ENCODE measurements at regions not wholly inside any gene's neighbourhood (a gene's known extent, or its start where the extent isn't known, plus 50 kb on each side); places are given as distances from the start of the nearest gene placed in this dataset.
A peak's percentile ranks its signal among the peaks of the same experiment; 100 is the strongest.

DNA sequence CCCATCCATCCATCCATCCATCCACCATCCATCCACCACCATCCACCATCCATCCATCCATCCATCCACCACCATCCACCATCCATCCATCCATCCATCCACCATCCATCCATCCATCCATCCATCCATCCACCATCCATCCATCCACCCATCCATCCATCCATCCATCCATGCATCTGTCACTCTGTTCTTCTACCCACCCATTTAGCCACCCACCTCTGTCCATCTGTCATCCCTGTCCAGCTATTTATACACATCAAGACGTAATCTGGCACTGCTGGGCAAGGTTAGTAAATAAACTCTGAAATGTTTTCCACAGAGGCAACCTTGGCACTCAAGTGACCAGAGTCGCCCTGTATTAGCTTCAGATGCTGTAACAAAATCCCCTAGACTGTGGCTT, 120.9 kb downstream of the RTP5 start:
- H3K4me1 Mint-ChIP-seq, result peaks cover 5 to 9% (median 6%) of the 10 kb centered on the region in 4 donors
- Histone ChIP-seq H3K27me3 (ENCODE audit: insufficient read depth, low read length) (no peaks in the 10 kb centered on the region), H3K9me3 (ENCODE audit: control insufficient read depth in 1 of 2, low read length in 2 of 2) (no peaks in the 10 kb centered on the region), H3K27ac (ENCODE audit: low read depth, low read length) (no peak overlapping the region), H3K4me3 (ENCODE audit: low read length in 2 of 2) (no peak overlapping the region), H3K4me1 (ENCODE audit: insufficient read depth, low read length) (peaks cover 7% of the 10 kb centered on the region), H3K36me3 (ENCODE audit: insufficient read depth, low read length) (no peaks in the 10 kb centered on the region)
- ChIA-PET POLR2A (ENCODE audit: partially characterized antibody) (no interaction called here), CTCF (ENCODE audit: partially characterized antibody) (no interaction called here)
- no peaks in the 10 kb centered on the region for H3K27me3 Mint-ChIP-seq
- no peaks in the 10 kb centered on the region for H3K36me3 Mint-ChIP-seq
- DNase-seq, result no peak
- intact Hi-C loops (cut with micrococcal nuclease), result no loop called here
- peak overlapping the region in 1 of 7 donors; percentile 51 for H3K27ac Mint-ChIP-seq
- no peaks in the 10 kb centered on the region for H3K9me3 Mint-ChIP-seq
- H3K4me3 Mint-ChIP-seq, result no peak overlapping the region

DNA sequence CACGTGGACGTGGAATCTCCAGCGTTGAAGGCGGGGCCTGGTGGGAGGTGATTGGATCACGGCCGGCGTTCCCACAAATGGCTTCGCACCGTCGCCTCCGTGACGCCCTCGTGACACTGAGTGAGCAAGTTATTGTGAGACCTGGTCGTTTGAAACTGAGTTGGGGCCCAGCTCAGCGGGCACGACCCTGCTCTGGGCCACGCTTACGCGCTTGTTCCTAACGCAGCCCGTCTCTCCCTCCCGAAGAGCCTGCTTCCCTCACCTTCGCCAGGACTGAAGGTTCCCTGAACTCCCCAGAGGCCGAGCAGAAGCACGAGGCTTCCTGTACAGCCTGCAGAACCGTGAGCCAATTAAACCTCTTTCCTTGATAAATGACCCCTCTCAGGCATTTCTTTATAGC, 121.8 kb downstream of the RTP5 start:
- H3K9me3 ChIP-seq (ENCODE audit: control insufficient read depth in 1 of 2, low read length in 2 of 2), result no peaks in the 10 kb centered on the region
- Mint-ChIP-seq H3K27me3 (no peaks in the 10 kb centered on the region), H3K9me3 (no peaks in the 10 kb centered on the region), H3K27ac (no peak overlapping the region), H3K36me3 (no peaks in the 10 kb centered on the region), H3K4me3 (no peak overlapping the region), H3K4me1 (peaks cover 0 to 2% (median under 1%) of the 10 kb centered on the region in 4 donors)
- CTCF ChIA-PET (ENCODE audit: partially characterized antibody), result no interaction called here
- H3K27me3 ChIP-seq (ENCODE audit: insufficient read depth, low read length), result no peaks in the 10 kb centered on the region
- H3K4me3 ChIP-seq (ENCODE audit: low read length in 2 of 2), result no peak overlapping the region
- H3K27ac ChIP-seq (ENCODE audit: low read depth, low read length), result no peak overlapping the region
- DNase-seq, result no peak
- intact Hi-C loops (cut with micrococcal nuclease), result no loop called here
- H3K4me1 ChIP-seq (ENCODE audit: insufficient read depth, low read length), result no peaks in the 10 kb centered on the region
- no peaks in the 10 kb centered on the region for H3K36me3 ChIP-seq (ENCODE audit: insufficient read depth, low read length)
- POLR2A ChIA-PET (ENCODE audit: partially characterized antibody), result no interaction called here

DNA sequence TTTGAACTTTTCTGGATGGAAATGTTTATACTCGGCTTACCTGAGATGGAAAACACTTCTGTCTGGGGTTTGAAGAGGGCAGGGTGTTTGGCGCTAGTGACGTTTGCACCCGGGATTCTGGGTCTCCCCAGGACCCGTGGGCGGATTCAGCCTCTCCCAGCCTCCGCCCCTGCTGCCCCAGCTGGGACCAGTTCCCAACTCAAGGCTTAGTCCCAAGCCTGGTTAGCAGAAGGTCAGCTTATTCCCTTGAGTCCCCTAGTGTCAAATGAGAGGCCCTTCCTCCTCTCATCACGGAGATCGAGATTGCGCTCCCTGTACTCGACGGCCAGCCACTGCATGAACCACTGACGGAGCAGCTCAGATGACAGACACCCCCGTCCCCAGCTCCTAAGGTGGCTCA, 123.2 kb downstream of the RTP5 start:
- no peaks in the 10 kb centered on the region for H3K4me1 Mint-ChIP-seq
- CTCF ChIA-PET (ENCODE audit: partially characterized antibody), result no interaction called here
- H3K27ac Mint-ChIP-seq, result no peak overlapping the region
- H3K9me3 ChIP-seq (ENCODE audit: control insufficient read depth in 1 of 2, low read length in 2 of 2), result no peaks in the 10 kb centered on the region
- peaks cover 0 to 8% of the 10 kb centered on the region in 2 donors for H3K36me3 Mint-ChIP-seq
- intact Hi-C loops (cut with micrococcal nuclease), result no loop called here
- no peaks in the 10 kb centered on the region for H3K4me1 ChIP-seq (ENCODE audit: insufficient read depth, low read length)
- no peak for DNase-seq
- H3K27me3 Mint-ChIP-seq, result no peaks in the 10 kb centered on the region
- no peak overlapping the region for H3K4me3 ChIP-seq (ENCODE audit: low read length in 2 of 2)
- POLR2A ChIA-PET (ENCODE audit: partially characterized antibody), result no interaction called here
- no peaks in the 10 kb centered on the region for H3K9me3 Mint-ChIP-seq
- no peak overlapping the region for H3K27ac ChIP-seq (ENCODE audit: low read depth, low read length)
- H3K4me3 Mint-ChIP-seq, result no peak overlapping the region
- no peaks in the 10 kb centered on the region for H3K36me3 ChIP-seq (ENCODE audit: insufficient read depth, low read length)
- no peaks in the 10 kb centered on the region for H3K27me3 ChIP-seq (ENCODE audit: insufficient read depth, low read length)

DNA sequence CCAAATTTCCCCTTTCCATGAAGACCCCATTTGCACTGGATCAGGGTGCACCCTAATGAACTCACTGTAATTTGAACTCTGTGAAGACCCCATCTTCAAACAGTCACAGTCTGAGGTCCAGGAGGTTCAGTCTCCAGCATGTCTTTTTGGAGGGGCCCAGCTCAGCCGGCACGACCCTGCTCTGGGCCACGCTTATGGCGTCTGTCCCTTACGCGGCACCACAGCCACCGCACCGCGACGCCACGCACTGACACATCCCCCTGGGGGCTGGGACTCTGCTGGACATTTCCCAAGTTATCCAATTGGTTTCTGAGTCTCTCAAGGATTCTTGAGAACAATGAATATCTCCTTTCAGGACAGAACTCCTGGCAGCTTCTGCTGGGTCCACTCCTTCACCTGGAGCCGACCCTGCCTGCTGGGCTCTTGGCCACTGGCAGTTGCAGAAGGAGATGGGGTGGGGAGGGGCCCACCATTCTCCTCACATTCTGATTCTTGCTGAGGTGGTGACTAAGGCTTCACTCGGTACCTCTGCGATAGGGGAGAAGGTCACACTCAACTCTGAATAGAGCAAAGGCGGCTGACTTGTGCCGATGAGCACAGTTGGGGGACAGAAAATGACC, 124.0 kb downstream of the RTP5 start:
- H3K9me3 ChIP-seq (ENCODE audit: control insufficient read depth in 1 of 2, low read length in 2 of 2), result no peaks in the 10 kb centered on the region
- no peaks in the 10 kb centered on the region for H3K27me3 ChIP-seq (ENCODE audit: insufficient read depth, low read length)
- ChIA-PET POLR2A (ENCODE audit: partially characterized antibody) (no interaction called here), CTCF (ENCODE audit: partially characterized antibody) (no interaction called here)
- H3K27ac ChIP-seq (ENCODE audit: low read depth, low read length), result no peak overlapping the region
- H3K4me3 ChIP-seq (ENCODE audit: low read length in 2 of 2), result no peak overlapping the region
- peak overlapping the region in 1 of 7 donors; percentile 22 for H3K27ac Mint-ChIP-seq
- no peaks in the 10 kb centered on the region for H3K4me1 ChIP-seq (ENCODE audit: insufficient read depth, low read length)
- H3K36me3 ChIP-seq (ENCODE audit: insufficient read depth, low read length), result no peaks in the 10 kb centered on the region
- H3K27me3 Mint-ChIP-seq, result no peaks in the 10 kb centered on the region
- H3K4me3 Mint-ChIP-seq, result no peak overlapping the region
- H3K9me3 Mint-ChIP-seq, result no peaks in the 10 kb centered on the region
- DNase-seq, result no peak
- peaks cover 0 to 9% of the 10 kb centered on the region in 2 donors for H3K36me3 Mint-ChIP-seq
- H3K4me1 Mint-ChIP-seq, result no peaks in the 10 kb centered on the region
- intact Hi-C loops (cut with micrococcal nuclease), result no loop called here

DNA sequence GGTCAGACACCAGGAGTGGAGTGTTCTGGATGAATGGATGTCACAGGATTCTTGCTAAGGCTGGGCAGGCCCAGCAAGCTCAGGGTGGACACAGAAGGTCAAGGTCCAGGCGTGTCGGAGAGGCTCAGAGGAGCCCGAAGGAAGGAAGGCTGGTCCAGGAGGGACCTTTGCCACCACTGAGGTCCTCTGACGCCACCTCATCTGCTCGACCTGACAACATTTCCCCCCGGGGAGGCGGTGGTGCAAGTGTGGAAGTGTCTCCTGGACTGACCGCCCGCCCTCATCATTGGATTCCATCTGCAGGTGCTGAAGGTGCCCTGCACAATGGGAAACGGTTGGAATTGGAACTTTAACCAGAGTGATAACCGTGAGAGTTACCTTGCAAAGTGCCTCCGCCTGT, 124.6 kb downstream of the RTP5 start:
- CTCF ChIA-PET (ENCODE audit: partially characterized antibody), result no interaction called here
- Histone ChIP-seq H3K9me3 (ENCODE audit: control insufficient read depth in 1 of 2, low read length in 2 of 2) (no peaks in the 10 kb centered on the region), H3K36me3 (ENCODE audit: insufficient read depth, low read length) (no peaks in the 10 kb centered on the region), H3K4me1 (ENCODE audit: insufficient read depth, low read length) (no peaks in the 10 kb centered on the region), H3K27ac (ENCODE audit: low read depth, low read length) (no peak overlapping the region), H3K4me3 (ENCODE audit: low read length in 2 of 2) (no peak overlapping the region), H3K27me3 (ENCODE audit: insufficient read depth, low read length) (no peaks in the 10 kb centered on the region)
- no peaks in the 10 kb centered on the region for H3K9me3 Mint-ChIP-seq
- no peak for DNase-seq
- intact Hi-C loops (cut with micrococcal nuclease), result no loop called here
- H3K27ac Mint-ChIP-seq, result peak overlapping the region in 1 of 7 donors; percentile 22
- H3K4me1 Mint-ChIP-seq, result no peaks in the 10 kb centered on the region
- H3K4me3 Mint-ChIP-seq, result no peak overlapping the region
- peaks cover 0 to 9% of the 10 kb centered on the region in 2 donors for H3K36me3 Mint-ChIP-seq
- H3K27me3 Mint-ChIP-seq, result no peaks in the 10 kb centered on the region
- POLR2A ChIA-PET (ENCODE audit: partially characterized antibody), result no interaction called here

DNA sequence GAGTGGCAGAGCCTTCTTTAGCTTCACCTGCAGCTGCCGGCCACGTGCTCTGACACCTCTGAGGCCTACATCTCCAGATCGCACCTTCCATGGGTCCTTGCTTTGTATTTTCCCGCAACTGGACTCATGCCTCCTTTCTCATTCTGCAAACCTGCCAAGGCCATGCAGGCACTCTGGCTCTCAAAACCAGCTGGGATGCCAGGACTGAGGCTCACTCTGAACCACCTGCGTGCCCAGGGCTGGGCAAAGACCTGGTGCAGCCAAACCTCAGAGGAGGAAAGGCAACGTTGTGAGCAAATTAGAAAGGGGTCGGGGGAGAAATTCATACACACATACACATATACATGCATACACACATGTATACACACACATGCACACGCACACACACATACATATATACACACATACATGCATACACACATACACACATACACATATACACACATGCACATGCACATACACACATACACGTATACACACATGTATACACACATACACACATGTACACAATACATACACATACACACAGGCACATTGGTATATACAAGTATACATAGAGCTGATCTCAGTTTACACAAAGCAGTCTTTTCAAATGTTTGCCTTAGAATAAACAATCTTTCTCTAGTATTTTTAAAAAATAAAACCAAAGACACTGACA, 125.2 kb downstream of the RTP5 start:
- no peaks in the 10 kb centered on the region for H3K27me3 ChIP-seq (ENCODE audit: insufficient read depth, low read length)
- no peaks in the 10 kb centered on the region for H3K4me1 Mint-ChIP-seq
- no peak for DNase-seq
- no peaks in the 10 kb centered on the region for H3K9me3 Mint-ChIP-seq
- no peak overlapping the region for H3K4me3 Mint-ChIP-seq
- peak overlapping the region in 1 of 7 donors; percentile 9 for H3K27ac Mint-ChIP-seq
- intact Hi-C loops (cut with micrococcal nuclease), result no loop called here
- H3K4me3 ChIP-seq (ENCODE audit: low read length in 2 of 2), result no peak overlapping the region
- ChIA-PET POLR2A (ENCODE audit: partially characterized antibody) (no interaction called here), CTCF (ENCODE audit: partially characterized antibody) (interaction anchor here (0.7 kb wide), 1 partner anchor 44 kb away, joined by 3 read pairs; no protein-coding TSS in a partner anchor)
- H3K4me1 ChIP-seq (ENCODE audit: insufficient read depth, low read length), result no peaks in the 10 kb centered on the region
- no peaks in the 10 kb centered on the region for H3K36me3 ChIP-seq (ENCODE audit: insufficient read depth, low read length)
- no peaks in the 10 kb centered on the region for H3K9me3 ChIP-seq (ENCODE audit: control insufficient read depth in 1 of 2, low read length in 2 of 2)
- H3K36me3 Mint-ChIP-seq, result peaks cover 0 to 9% of the 10 kb centered on the region in 2 donors
- no peaks in the 10 kb centered on the region for H3K27me3 Mint-ChIP-seq
- no peak overlapping the region for H3K27ac ChIP-seq (ENCODE audit: low read depth, low read length)

DNA sequence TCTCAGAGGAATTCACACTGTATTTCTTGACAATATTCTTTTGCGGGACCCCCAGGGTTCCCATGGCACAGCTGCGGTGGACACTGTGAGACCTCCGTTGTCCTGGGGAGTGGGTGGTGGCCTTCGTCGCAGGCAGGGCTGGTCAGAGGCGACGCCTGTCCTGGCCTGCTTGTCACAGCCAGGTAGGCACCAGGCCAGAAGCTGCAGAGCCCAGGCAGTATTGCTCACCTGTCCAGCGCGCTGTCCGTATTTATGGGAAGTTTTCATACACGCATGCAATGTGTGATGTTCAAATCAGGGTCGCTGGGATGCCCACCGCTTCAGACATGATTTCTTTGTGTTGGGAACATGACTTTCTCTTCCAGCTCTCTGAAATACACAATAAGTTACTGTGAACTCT, 126.6 kb downstream of the RTP5 start:
- no peaks in the 10 kb centered on the region for H3K9me3 ChIP-seq (ENCODE audit: control insufficient read depth in 1 of 2, low read length in 2 of 2)
- intact Hi-C loops (cut with micrococcal nuclease), result no loop called here
- H3K27ac ChIP-seq (ENCODE audit: low read depth, low read length), result no peak overlapping the region
- no peaks in the 10 kb centered on the region for H3K27me3 Mint-ChIP-seq
- POLR2A ChIA-PET (ENCODE audit: partially characterized antibody), result no interaction called here
- no peaks in the 10 kb centered on the region for H3K4me1 ChIP-seq (ENCODE audit: insufficient read depth, low read length)
- no peaks in the 10 kb centered on the region for H3K36me3 ChIP-seq (ENCODE audit: insufficient read depth, low read length)
- H3K36me3 Mint-ChIP-seq, result peaks cover 0 to 9% of the 10 kb centered on the region in 2 donors
- H3K27me3 ChIP-seq (ENCODE audit: insufficient read depth, low read length), result no peaks in the 10 kb centered on the region
- CTCF ChIA-PET (ENCODE audit: partially characterized antibody), result no interaction called here
- no peak overlapping the region for H3K4me3 ChIP-seq (ENCODE audit: low read length in 2 of 2)
- H3K4me3 Mint-ChIP-seq, result no peak overlapping the region
- no peaks in the 10 kb centered on the region for H3K4me1 Mint-ChIP-seq
- H3K9me3 Mint-ChIP-seq, result no peaks in the 10 kb centered on the region
- no peak overlapping the region for H3K27ac Mint-ChIP-seq
- DNase-seq, result no peak
